Effector memory CD4-positive, alpha-beta T cell (primary cell): ENCODE measurements at regions not wholly inside any gene's neighbourhood (a gene's known extent, or its start where the extent isn't known, plus 50 kb on each side); places are given as distances from the start of the nearest gene placed in this dataset.
"Not testable (repeated sequence)": the region's sequence is repeated elsewhere in the genome, so short reads cannot be mapped to it uniquely, and the experiment has no call there.

Experiments used
- DNase-seq, 3 donors: peaks; one replicate each; pipeline ENCODE4 v3.0.0-alpha.2; 2020
- H3K27ac ChIP-seq: 2 replicates; pipeline ENCODE4 v1.7.0; 2013; ENCODE audit warnings: mild to moderate bottlenecking, low read length, moderate library complexity; ENCODE audit not compliant: insufficient read depth, poor library complexity, severe bottlenecking
- H3K27me3 ChIP-seq: replicated peaks from 2 replicates; pipeline ENCODE4 v1.7.0; 2013; ENCODE audit warnings: mild to moderate bottlenecking, low read length; ENCODE audit not compliant: insufficient read depth, control insufficient read depth, poor library complexity, severe bottlenecking
- H3K36me3 ChIP-seq: 2 replicates; pipeline ENCODE4 v1.7.0; 2013; ENCODE audit warnings: mild to moderate bottlenecking, low read length, moderate library complexity; ENCODE audit not compliant: control insufficient read depth, insufficient read depth
- H3K4me1 ChIP-seq: 2 replicates; pipeline ENCODE4 v1.7.0; 2013; ENCODE audit warnings: low read length, mild to moderate bottlenecking; ENCODE audit not compliant: control insufficient read depth, insufficient read depth, poor library complexity, severe bottlenecking
- H3K4me3 ChIP-seq: 2 replicates; pipeline ENCODE4 v1.7.0; 2013; ENCODE audit warnings: low read length, low read depth, mild to moderate bottlenecking; ENCODE audit not compliant: insufficient read depth, poor library complexity, severe bottlenecking
- H3K9me3 ChIP-seq: 2 replicates; pipeline ENCODE4 v1.7.0; 2013; ENCODE audit warnings: mild to moderate bottlenecking, low read length, moderate library complexity; ENCODE audit not compliant: control insufficient read depth

DNA sequence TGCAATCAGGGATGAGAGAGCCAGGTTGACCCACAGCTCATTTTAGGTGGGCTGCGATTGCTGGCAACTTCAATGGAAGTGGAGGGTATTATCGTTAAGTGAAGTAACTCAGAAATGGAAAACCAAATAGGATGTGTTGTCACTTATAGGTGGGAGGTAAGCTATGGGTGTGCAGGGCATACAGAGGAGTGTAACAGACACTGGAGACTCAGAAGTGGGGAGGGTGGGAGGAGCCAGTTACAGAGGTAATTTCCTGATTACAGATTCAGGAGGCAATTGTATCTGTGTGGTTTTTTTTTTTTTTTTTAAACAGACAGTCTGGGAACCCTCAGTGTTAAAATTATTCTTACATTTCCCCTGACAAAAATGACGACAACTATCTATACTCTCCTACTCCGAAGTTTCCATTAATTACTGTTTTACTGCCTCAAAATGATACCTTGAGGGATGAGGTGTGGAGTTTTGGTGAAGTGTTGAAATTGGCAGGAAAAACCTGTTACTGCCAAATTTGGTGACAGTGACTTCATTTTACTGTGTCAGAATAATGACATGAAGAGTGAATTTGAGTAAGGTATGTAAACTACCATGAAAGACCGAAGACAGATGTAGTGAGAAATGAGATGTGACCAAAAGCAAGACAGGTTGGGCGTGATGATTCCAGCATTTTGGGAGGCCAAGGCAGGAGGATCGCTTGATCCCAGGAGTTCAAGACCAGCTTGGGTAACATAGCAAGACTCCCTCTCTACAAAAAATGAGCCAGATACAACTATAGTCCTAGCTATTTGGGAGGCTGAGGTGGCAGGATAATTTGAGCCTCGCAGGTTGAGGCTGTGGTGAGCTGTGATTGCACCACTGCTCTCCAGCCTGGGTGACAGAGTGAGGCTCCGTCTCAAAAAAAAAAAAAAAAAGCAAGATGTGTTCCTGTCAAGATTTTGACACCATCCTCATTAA, 415.0 kb upstream of the AMELY start:
- Histone ChIP-seq H3K27me3 (no peaks in the 10 kb centered on the region), H3K27ac (peak overlapping the region; percentile 55), H3K9me3 (no peaks in the 10 kb centered on the region), H3K4me1 (no peaks in the 10 kb centered on the region), H3K4me3 (no peak overlapping the region), H3K36me3 (no peaks in the 10 kb centered on the region)
- DNase-seq, result peak in 2 of 3 donors; percentile 8 to 43

DNA sequence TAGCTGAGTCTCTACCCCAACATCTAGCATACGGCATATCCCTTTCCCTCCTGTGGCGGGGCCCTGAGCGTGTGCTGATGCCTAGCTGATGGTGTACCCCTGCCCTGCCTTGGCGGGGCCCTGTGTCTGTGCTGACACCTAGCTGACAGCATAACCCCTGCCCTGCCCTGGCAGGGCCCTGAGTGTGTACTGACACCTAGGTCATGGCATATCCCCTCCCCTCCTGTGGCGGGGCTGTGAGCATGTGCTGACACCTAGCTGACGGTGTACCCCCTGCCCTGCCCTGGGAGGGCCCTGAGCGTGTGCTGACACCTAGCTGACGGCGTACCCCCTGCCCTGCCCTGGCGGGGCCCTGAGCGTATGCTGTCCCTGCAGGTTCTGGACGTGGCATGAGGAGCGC, 414.0 kb upstream of the AMELY start:
- H3K27me3 ChIP-seq, result no peaks in the 10 kb centered on the region
- H3K4me3 ChIP-seq, result no peak overlapping the region
- no peaks in the 10 kb centered on the region for H3K4me1 ChIP-seq
- no peaks in the 10 kb centered on the region for H3K9me3 ChIP-seq
- H3K36me3 ChIP-seq, result no peaks in the 10 kb centered on the region
- DNase-seq, result no peak
- H3K27ac ChIP-seq, result peak overlapping the region; percentile 25

DNA sequence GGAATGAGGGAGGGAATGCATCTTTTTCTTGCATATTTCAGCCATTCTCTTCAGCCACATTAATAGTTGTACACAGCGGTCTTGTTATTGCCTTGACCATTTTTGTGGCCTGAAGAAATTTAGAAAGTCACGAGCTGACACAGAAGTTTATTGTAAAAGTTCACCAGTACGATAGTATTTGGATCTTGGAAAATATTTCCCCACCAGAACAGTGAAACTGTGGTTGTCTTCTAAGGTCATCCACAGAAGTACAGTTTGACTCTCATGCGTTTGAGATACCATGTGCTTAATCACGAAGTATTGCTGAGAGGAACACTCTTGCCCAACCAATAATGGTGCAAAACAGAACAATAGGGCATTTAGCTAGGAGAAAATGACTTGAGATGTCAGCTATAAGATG, 409.2 kb upstream of the AMELY start:
- H3K27ac ChIP-seq, result no peak overlapping the region
- no peaks in the 10 kb centered on the region for H3K9me3 ChIP-seq
- H3K27me3 ChIP-seq, result no peaks in the 10 kb centered on the region
- H3K4me3 ChIP-seq, result no peak overlapping the region
- H3K36me3 ChIP-seq, result no peaks in the 10 kb centered on the region
- no peaks in the 10 kb centered on the region for H3K4me1 ChIP-seq
- DNase-seq, result no peak

DNA sequence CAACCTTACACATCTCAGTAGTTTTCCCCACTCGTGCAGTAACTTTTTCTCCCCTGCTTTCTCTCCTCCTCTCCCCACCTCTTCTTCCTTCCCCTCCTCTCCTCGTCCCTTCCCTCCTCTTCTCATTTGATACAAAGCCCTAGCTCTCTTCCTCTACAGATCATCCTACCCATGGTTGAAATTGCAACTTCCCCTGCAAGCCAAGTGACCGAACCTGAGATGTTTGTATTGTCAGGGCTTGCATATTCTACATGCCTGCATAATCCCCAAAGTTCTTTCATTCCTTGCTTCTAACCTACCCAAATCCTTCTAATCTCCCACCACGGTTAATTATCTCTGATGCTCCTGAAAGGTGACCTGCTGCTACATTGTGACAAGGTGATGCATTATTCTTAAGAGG, 408.6 kb upstream of the AMELY start:
- H3K36me3 ChIP-seq, H3K4me3 ChIP-seq, H3K4me1 ChIP-seq, H3K27ac ChIP-seq, H3K9me3 ChIP-seq, DNase-seq, H3K27me3 ChIP-seq: not testable (repeated sequence)

DNA sequence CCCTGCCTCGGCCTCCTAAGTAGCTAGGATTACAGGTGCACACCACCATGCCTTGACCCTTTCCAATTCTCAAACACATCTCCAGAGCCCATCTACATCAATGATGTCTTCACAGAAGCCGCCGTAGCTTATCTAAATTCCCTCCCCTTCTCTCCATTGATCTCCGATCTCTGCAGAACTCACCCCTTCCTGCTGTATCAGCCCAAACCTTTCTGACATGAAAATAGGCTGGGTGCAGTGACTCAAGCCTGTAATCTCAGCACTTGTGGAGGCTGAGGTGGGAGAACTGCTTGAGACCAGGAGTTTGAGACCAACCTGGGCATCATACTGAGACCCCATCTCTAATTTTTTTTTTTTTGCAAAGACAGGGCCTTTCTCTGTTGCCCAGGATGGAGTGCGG, 406.6 kb upstream of the AMELY start:
- Histone ChIP-seq H3K4me3 (no peak overlapping the region), H3K27ac (no peak overlapping the region), H3K36me3 (no peaks in the 10 kb centered on the region), H3K27me3 (no peaks in the 10 kb centered on the region), H3K9me3 (no peaks in the 10 kb centered on the region), H3K4me1 (no peaks in the 10 kb centered on the region)
- DNase-seq, result no peak

DNA sequence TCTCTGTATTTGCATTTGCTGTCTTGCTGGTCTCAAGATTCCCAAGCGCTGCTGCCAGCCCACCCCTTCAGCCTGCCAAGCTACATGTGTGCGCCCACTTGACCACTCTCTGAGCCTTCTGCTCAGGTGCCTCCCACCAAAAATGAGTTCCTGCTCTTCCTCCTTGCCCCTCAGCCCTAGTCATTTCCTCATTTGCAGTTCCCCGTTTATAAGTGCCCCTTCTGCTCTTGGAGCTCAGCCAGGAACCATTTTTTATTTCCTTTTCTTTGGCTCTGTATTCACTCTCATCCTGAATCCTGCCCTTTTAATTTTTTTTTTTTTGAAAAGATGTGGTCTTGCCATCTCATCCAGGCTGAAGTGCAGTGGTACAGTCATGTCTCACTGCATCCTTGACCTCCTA, 406.0 kb upstream of the AMELY start:
- Histone ChIP-seq H3K4me3 (no peak overlapping the region), H3K4me1 (no peaks in the 10 kb centered on the region), H3K36me3 (no peaks in the 10 kb centered on the region), H3K9me3 (no peaks in the 10 kb centered on the region), H3K27ac (no peak overlapping the region), H3K27me3 (no peaks in the 10 kb centered on the region)
- no peak for DNase-seq

DNA sequence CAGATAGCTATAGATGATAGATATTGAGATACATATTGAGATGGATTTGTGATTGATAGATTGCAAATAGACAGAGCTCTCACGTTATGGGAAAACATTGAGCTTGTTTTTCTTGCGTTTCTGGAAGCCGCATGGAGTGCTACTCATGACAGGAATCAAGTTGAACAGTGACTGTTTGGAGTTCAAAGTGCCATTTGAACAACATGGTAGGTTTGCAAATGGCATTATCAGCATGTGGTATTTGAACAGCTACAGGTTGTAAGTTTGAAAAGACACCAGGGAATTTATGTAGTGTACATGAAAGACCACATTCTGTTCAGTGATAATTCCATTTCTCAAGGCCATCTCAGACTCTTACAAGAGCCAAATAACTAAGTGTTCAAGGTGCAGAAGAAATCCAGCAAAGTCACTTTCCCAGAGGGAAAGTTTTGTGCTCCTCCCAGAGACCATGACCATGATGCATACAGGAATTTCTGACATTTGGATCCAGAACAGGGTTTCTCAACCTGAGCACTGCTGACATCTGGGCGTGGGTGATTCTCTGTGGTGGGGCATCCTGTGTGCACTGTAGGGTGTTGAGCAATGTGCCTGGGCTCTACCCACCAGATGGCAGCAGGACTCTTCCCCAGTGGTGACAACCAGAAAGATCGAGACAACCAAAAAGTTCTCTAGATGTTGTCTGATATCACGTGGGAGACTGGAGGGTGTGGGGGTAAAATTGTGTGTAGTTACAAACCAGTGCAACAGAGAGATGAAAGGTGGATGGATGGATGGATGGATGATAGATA, 399.1 kb upstream of the AMELY start:
- Histone ChIP-seq H3K27me3 (no peaks in the 10 kb centered on the region), H3K36me3 (no peaks in the 10 kb centered on the region), H3K9me3 (no peaks in the 10 kb centered on the region), H3K4me1 (no peaks in the 10 kb centered on the region), H3K4me3 (no peak overlapping the region), H3K27ac (no peak overlapping the region)
- DNase-seq, result peak in 2 of 3 donors; percentile 27 to 48

DNA sequence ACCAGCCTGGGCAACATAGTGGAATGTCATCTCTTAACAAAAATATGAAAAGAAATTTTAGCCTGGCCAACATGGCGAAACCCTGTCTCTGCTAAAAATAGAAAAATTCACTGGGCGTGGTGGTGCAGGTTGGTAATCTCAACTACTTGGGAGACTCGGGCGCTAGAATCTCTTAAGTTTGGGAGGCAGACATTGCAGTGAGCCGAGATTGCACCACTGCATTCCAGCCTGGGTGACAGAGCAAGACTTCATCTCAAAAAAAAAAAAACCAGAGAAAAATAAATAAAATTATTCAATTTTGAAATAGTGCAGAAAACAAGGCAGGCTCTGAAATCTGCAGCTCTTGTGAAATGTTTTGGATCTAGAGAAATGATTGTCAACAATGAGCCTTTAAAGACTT, 397.3 kb upstream of the AMELY start:
- Histone ChIP-seq H3K9me3 (no peaks in the 10 kb centered on the region), H3K36me3 (no peaks in the 10 kb centered on the region), H3K4me1 (no peaks in the 10 kb centered on the region), H3K27ac (no peak overlapping the region), H3K27me3 (no peaks in the 10 kb centered on the region), H3K4me3 (no peak overlapping the region)
- no peak for DNase-seq

DNA sequence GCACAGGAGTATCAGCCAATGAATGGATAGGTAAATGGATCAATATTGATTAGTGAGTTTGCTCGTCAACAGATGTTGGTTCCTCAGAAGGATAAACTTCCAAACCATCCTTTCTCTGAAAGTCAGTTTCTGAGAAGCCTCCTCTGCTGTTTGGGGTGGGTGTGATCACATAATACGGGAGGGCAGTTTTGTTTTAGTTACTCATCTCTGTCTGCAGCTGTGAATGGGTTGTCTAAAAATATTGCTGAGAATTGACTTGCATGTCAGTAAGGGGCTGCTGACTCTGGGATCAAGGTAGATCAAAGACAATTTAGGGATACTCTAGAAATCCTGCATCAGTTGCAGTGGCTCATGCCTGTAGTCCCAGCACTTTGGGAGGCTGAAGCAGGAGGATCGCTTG, 390.8 kb upstream of the AMELY start:
- Histone ChIP-seq H3K9me3 (no peaks in the 10 kb centered on the region), H3K36me3 (no peaks in the 10 kb centered on the region), H3K4me3 (no peak overlapping the region), H3K4me1 (no peaks in the 10 kb centered on the region), H3K27me3 (no peaks in the 10 kb centered on the region), H3K27ac (no peak overlapping the region)
- DNase-seq, result no peak

DNA sequence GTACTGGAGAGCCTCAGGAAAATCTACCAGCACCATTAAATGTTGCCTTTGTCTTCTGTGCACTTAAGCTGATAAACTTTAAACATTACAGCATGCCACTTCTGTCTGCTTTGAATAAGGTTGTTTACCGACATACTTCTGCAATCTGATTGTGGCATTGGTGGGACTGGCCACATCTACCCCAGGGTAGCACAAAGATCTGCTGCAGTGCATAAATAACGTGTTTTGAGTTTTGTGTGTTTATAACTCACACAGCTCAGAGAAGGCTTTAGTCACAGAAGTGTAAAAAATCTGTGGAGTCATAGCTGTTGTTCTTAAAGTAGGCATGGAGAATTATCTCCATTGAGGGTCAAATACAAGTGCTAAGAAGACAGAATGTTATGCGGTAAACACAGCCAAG, 388.4 kb upstream of the AMELY start:
- no peak overlapping the region for H3K4me3 ChIP-seq
- no peaks in the 10 kb centered on the region for H3K4me1 ChIP-seq
- H3K9me3 ChIP-seq, result no peaks in the 10 kb centered on the region
- H3K27me3 ChIP-seq, result no peaks in the 10 kb centered on the region
- no peaks in the 10 kb centered on the region for H3K36me3 ChIP-seq
- no peak overlapping the region for H3K27ac ChIP-seq
- no peak for DNase-seq
